GM06990 (cell line): ENCODE measurements at regions not wholly inside any gene's neighbourhood (a gene's known extent, or its start where the extent isn't known, plus 50 kb on each side); places are given as distances from the start of the nearest gene placed in this dataset.

Source experiments
- DNase-seq: peaks from one replicate; pipeline ENCODE4 v3.0.0-alpha.2; 2011; ENCODE audit not compliant: insufficient read length; ENCODE audit errors: extremely low read depth
- H3K27me3 ChIP-seq: replicated peaks from 2 replicates; pipeline ENCODE4 v1.6.0; 2011; ENCODE audit warnings: low read length; ENCODE audit not compliant: control insufficient read depth, insufficient read depth
- H3K36me3 ChIP-seq: 2 replicates; pipeline ENCODE4 v1.5.1; 2011; ENCODE audit warnings: low read length; ENCODE audit not compliant: control insufficient read depth, insufficient read depth
- H3K4me3 ChIP-seq: replicated peaks from 2 replicates; pipeline ENCODE4 v1.5.1; 2011; ENCODE audit warnings: low read depth, mild to moderate bottlenecking, control low read depth, low read length
- TF ChIP-seq, protein P1 (sequence below): IDR thresholded peaks from 2 replicates; pipeline ENCODE4 v1.5.1; 2011; ENCODE audit warnings: low read length, control low read depth, mild to moderate bottlenecking, inconsistent platforms; ENCODE audit not compliant: insufficient read depth, poor library complexity, severe bottlenecking

DNA sequence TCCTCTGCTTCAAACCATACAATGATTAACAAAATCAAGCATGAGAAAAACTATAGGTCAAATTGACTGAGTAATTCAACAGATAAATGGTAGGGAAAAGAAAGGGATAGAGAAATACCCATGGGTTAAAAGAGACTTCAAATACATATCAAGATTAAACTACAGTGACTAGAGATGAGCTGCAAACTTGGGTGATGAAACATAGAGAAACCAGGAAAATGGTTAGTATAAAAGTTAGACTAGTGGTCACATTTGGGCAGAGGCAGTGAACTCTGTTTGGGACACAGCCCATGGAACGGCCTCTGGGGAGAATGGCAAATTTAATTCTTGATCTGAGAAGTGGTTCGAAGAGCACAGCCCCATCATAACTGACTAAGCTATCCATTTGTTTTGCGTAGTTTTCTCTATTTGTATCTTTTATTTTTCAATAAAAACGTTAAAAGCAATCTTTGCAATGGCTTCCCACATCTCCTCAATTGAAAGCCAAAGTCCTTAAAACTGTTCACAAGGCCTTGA is 99.4 kb downstream of the APIP start:
- DNase-seq, result no peak
- H3K27me3 ChIP-seq, result peaks cover 2% of the 10 kb centered on the region; the same call in 1 of the 2 replicates
- H3K4me3 ChIP-seq, result no peak overlapping the region
- TF ChIP-seq, protein P1, sequence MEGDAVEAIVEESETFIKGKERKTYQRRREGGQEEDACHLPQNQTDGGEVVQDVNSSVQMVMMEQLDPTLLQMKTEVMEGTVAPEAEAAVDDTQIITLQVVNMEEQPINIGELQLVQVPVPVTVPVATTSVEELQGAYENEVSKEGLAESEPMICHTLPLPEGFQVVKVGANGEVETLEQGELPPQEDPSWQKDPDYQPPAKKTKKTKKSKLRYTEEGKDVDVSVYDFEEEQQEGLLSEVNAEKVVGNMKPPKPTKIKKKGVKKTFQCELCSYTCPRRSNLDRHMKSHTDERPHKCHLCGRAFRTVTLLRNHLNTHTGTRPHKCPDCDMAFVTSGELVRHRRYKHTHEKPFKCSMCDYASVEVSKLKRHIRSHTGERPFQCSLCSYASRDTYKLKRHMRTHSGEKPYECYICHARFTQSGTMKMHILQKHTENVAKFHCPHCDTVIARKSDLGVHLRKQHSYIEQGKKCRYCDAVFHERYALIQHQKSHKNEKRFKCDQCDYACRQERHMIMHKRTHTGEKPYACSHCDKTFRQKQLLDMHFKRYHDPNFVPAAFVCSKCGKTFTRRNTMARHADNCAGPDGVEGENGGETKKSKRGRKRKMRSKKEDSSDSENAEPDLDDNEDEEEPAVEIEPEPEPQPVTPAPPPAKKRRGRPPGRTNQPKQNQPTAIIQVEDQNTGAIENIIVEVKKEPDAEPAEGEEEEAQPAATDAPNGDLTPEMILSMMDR, result no peak
- H3K36me3 ChIP-seq, result no peaks in the 10 kb centered on the region

DNA sequence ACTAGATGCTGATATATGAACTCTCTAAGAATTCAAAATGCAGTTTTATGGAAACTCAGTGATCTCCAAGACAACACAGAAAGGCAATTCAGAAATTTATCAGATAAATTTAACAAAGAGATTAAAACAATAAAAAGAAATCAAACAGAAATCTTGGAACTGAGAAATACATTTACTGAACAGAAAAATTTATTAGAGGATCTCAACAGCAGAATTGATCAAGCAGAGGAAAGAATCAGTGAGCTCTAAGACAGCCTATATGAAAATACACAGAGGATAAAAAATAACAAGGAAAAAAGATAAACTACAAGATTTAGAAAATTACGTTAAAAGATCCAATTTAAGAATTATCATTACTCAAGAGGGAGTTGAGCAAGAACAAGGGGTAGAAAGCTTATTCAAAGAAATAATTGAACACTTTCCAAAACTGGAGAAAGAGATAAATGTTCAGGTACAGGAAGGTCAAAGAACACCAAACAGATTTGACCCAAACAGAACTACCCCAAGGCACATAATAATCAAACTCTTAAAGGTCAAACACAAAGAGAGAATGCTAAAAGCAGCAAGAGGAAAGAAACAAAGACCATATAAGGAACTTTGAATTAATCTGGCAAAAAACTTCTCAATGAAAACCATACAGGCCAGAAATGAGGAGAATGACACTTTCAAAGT is 103.1 kb downstream of the APIP start:
- no peak for DNase-seq
- Histone ChIP-seq H3K36me3 (no peaks in the 10 kb centered on the region), H3K27me3 (peaks cover 2% of the 10 kb centered on the region; the same call in 1 of the 2 replicates), H3K4me3 (no peak overlapping the region)
- TF ChIP-seq, protein P1, result no peak

DNA sequence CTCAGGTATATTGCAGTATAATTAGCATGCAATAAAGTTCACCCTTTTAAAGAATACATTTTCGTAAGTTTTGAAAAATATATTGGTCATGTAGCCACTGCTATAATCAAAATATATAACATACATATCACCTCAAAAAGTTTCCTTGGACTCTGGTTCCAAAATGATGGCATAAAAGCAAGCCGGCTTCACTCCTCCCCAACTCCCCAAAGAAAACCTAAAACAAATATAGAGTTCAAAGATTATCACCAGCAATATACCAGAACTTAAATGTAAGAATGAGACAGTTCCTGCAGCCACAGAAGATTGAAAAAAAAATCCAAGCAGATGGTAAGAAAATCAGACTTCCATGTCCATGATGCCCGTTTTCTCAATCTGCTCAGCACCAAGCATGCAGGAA is 104.3 kb downstream of the APIP start:
- Histone ChIP-seq H3K27me3 (peaks cover 2% of the 10 kb centered on the region; the same call in 1 of the 2 replicates), H3K36me3 (no peaks in the 10 kb centered on the region), H3K4me3 (no peak overlapping the region)
- DNase-seq, result no peak
- TF ChIP-seq, protein P1, result no peak

DNA sequence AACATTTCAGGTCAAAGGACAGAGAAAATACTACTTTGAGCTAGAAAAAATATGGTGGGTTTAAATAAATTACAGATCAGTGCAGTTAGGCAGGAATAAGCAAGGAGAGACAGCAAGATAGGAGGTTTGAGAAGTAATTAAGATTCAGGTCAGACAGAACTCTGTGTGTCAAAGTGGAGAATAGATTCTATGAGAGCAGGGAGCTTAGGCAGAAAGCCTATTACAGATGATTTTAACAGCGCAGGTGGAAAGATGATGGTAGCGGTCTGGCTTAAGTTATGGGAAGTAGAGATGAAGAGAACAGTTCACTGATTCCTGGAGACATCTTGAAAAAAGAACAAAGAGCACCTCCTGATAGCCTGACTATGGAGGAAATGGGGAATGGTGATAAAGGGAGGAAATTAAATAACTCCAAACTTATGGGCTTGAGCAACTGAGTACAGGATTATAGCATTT is 106.0 kb downstream of the APIP start:
- TF ChIP-seq, protein P1, result no peak
- Histone ChIP-seq H3K27me3 (peaks cover 2% of the 10 kb centered on the region; the same call in 1 of the 2 replicates), H3K4me3 (no peak overlapping the region), H3K36me3 (no peaks in the 10 kb centered on the region)
- no peak for DNase-seq

DNA sequence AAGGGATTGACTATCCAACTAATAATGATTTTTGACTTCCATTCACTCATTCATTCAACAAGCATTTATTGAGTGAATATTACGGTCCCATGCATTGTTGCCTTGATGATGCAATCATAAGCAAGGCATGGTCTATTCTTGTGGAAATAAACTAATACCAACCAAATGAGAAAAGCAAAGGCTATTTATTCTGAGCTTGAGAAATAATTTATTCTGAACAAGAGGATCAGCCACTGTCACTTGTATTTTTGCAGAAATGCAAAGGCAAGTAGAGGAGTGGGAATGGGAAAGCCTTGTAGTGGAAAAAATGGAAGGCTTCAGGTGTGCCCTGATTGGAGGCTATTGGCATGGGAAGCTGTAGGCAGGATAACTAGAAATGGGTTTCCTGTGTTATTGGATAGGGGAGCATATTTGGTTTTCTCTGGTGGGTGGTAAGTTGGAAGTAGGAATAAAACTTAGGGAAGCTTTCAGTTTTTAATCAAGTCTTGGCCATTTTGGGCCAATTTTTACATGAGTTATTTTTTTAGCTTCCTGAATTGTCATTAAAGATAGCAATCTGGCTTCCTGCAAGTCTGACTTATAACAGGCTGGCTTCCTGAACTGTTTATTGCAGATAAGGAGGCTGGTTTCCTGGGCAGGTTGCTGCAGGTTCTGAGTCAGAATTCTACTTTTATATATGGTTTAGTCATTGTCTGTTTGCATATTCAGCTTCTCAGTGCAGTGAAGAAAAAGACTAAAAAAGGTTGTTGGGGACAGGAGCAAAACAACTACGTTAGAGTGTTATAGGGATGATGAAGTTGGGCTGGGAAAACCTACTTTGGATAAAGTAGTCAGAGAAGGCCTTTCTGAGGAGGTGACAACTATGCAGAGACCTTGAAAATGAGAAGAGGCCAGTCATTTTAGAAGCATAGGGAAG is 106.7 kb downstream of the APIP start:
- Histone ChIP-seq H3K36me3 (no peaks in the 10 kb centered on the region), H3K4me3 (no peak overlapping the region), H3K27me3 (peaks cover 2% of the 10 kb centered on the region; the same call in 1 of the 2 replicates)
- TF ChIP-seq, protein P1, result no peak
- DNase-seq, result no peak
